Renal cortical epithelial cell (primary cell): ENCODE measurements at regions not wholly inside any gene's neighbourhood (a gene's known extent, or its start where the extent isn't known, plus 50 kb on each side); places are given as distances from the start of the nearest gene placed in this dataset.

Experiments
- DNase-seq: peaks from one replicate; pipeline ENCODE4 v3.0.0-alpha.2; 2011; ENCODE audit warnings: low read depth

DNA sequence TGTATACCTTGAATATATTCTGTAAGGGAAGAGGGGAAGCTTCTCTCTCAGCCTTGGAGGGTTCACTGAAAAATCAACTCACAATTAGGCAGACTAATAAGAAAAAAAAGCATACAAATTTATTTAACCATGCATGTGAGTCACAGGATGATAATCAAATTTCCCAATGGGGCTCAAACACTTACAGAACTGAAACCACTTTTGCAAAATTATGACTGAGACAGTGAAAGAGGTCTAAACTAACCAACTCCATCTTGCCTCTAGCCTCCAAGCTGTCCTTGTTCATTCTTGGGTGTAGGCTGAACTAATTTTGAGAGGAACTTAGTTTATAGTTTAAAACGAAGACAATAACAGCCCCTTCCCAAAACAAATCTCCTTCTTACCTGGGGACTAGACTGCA lies 618.3 kb upstream of the AUTS2 start:
- DNase-seq, result no peak

DNA sequence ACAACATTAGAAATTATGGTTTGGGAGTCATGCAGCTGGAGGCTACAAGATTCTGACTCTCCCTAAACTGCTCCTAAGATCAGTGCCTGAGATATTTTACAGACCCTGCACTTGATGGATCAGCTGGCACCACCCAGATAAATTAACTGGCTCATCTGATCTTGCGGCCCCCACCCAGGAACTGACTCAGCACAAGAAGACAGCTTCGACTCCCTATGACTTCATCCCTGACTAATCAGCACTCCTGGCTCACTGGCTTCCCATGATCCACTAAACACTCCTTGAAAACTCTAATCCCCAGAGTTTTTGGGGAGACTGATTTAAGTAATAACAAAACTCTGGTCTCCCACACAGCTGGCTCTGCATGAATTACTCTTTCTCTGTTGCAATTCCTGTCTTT lies 617.8 kb upstream of the AUTS2 start:
- peak; percentile 6 for DNase-seq

DNA sequence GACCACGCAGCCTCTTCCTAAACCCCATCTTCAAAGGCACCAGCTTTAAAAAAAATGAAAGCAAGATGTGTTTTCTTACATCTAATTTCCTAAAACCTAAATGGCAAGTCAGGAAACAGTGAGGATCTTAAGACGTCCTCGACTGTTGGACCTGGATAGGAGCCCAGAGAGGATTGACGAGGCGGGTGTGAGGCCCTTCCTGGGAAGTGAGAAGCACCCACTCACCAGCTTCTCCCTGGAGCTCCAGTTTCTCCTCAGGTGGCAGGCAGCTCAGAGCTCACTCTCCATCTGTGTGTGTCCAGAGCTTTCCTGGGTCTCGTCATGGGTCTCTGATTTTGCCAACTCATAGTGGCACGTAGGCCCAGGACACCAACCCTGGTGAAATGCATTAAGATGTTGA lies 614.0 kb upstream of the AUTS2 start:
- DNase-seq, result no peak

DNA sequence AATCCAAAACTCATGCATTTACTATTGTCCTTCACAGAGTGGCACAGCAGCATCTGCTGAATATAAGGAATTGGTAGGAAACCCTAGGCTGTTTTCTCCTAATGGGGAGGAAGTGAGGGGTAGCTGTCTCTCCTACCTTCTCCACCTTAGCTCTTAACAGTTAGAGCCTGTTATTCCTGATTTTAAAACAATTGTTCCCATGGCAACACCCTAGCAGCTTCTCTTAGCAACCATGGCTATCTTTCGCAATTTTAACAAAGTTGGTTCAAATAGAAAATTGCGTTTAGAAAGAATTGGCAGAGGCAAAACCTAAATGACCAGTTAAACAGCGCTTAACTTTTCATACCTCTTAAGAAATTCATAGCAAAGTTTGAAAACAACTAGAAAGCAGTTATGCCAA lies 603.4 kb upstream of the AUTS2 start:
- DNase-seq, result no peak

DNA sequence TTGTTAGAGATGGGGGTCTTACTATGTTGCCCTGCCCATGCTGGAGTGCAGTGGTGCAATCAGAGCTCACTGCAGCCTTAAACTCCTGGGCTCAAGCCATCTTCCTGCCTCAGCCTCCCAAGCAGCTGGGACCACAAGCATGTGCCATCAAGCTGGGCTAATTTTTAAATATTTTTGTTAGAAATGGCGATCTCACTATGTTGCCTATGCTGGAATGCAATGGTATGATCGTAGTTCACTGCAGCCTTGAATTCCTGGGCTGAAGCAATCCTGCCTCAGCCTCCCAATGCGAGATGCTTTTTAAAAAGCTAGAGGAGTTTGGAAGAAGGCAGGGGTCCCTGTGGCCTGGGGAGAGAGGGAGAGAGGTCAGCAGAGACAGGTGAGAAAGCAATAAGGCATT lies 600.1 kb upstream of the AUTS2 start:
- no peak for DNase-seq

DNA sequence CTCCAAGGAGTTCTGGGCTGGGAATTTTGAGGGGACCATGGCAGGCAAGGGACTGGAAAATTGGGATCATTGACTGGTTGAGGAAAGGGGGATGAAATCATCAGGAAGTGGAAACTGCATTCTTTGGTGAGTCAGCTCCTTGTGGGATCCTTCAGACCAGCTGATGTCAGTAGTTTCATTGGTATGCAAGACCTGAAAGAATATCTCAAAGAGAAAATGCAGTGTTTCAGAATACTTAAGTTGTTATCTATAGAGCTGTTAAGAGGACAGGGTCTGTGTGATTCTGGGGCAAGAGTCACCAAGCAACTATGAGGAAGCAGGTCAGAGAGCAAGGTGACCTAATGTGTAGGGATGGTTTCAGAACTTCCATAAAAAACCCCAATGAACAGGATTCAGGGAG lies 595.9 kb upstream of the AUTS2 start:
- no peak for DNase-seq

DNA sequence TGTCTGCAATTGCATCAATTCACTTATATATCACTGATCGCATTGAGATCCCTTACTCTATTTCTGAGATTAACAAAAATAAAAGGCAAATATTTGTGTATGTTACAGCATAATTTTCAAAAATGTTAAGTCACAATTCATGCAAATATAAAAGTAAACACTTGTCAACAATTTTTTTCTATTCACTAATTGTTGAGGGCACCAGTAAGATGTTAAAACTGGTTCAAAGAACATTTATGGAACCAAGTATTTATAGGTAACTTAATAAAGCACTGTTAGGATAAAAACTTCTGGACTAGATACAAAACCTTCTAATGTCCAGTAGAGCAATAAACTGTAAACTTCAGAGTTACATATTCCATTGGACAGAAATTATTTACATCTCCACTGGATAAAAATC lies 586.1 kb upstream of the AUTS2 start:
- no peak for DNase-seq

DNA sequence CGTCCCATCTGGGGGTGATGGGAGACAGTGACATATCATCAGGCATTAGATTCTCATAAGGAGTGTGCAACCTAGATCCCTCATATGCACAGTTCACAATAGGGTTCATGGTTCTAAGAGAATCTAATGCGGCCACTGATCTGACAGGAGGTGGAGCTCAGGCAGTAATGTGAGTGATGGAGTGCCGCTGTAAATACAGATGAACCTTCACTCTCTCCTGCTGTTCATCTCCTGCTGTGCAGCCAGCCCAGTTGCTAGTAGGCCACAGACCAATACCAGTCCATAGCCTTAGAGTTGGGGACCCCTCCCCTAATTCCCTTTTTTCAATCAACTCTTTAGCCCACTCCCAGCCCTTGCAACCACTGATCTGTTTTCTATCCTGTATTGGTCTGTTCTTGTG lies 581.1 kb upstream of the AUTS2 start:
- DNase-seq, result no peak

DNA sequence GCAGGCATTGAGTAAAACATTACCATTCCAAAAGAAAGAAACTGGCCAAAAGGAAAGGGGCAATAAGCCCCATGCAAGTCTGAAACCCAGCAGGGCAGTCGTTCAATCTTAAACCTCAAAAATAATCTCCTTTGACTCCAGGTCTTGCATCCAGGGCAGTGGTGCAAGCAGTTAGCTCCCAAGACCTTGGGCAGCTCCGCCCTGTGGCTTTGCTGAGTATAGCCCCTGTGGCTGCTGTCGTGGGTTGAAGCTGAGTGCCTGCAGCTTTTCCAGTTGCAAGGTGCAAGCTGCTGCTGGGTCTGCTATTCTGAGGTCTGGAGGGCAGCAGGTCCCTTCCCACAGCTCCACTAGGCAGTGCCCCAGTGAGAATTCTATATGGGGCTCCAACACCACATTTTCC lies 580.1 kb upstream of the AUTS2 start:
- no peak for DNase-seq

- DNase-seq, result no peak
These were observed 578.8 kb upstream of the AUTS2 start for GRCh38 chr7:69019437-69019836.

DNA sequence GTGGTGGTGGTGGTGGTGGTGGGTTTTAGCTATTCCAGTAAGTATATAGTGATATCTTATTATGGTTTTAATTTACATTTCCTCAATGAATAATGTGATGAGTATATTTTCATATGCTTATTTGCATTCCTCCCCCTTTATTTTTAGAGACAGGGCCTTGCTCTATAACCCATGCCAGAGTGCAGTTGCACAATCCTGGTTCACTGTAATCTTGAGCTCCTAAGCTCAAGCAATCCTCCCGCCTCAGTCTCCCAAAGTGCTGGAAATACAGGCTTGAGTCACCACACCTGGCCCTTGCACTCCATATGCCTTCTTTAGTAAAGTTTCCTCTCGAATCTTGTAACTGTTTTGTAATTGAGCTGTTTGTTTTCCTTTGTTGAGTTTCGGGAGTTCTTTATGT lies 577.7 kb upstream of the AUTS2 start:
- DNase-seq, result no peak

DNA sequence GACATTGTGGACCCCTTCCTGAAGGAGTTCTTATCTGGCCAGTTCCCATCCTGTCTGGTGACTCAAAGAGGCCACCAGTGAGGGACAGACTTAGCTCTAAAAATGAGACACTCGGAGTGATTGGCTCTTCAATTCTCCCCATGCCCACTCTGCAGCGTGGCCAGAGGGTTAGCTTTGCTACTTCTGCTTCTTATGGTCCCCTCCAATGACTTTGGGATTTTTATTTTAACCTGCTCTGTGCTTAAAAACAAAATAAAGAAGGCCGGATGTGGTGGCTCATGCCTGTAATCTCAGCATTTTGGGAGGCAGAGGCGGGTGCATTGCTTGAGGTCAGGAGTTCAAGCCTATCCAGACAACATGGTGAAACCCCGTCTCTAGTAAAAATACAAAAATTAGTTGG lies 573.0 kb upstream of the AUTS2 start:
- no peak for DNase-seq

DNA sequence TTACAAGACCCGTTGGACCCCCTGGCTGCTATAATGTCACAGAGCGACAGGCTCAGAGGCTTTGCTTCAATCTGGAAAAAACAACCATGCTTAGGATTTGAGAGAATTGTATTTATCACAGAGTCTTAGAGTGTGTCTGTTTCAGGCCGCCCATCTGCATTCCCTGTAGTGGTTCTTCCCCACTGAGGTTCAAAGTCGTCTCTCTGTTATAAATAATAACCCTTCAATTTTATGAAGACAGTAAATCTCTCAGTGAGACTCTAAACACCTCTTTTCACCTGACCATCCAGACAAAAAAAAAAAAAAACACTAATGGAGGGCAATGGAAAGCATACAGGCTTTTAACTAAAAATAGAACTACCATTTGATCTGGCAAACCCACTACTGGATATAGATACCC lies 565.4 kb upstream of the AUTS2 start:
- DNase-seq, result no peak

DNA sequence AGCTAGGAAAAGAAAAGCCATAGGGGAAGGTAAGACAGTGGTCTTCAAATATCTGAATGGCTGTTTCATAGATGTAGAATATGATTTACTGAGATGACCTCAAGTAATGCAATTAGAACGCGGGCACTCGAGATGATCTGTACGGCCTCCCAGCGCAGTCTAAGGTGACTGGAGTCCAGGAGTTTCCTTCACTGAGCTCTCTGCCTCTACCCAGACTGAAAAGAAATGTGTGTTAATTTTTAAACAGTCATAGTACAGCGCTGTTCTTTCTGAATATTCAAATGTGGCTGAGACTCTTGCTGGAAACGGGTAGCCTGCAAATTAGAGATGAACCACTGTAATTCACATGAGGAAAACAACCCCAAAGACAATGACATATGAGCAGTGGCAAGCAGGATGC lies 562.4 kb upstream of the AUTS2 start:
- DNase-seq, result no peak

DNA sequence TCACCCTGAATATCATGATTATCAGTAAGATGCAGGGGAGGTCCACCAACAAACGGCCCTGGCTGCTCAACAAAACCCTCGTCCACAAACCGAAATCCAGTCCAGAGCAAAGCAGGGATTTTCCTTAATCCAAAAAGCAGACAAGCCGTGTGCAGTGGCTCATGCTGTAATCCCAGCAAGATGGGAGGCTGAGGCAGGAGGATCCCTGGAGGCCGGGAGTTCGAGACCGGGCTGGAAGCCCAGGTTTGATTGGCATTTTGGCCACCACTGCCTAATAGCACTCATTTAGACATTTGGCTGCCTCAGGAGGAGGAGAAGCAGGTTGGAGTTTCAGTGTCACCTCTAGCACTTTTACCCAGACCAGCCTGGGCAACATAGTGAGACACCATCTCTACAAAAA lies 562.0 kb upstream of the AUTS2 start:
- no peak for DNase-seq

GRCh38 chr7:69038915-69039314 lies 559.4 kb upstream of the AUTS2 start:
- DNase-seq, result no peak

- no peak for DNase-seq
These were observed 556.1 kb upstream of the AUTS2 start for GRCh38 chr7:69042138-69042537.

- DNase-seq, result no peak
These were observed 551.0 kb upstream of the AUTS2 start for GRCh38 chr7:69047151-69047754.

DNA sequence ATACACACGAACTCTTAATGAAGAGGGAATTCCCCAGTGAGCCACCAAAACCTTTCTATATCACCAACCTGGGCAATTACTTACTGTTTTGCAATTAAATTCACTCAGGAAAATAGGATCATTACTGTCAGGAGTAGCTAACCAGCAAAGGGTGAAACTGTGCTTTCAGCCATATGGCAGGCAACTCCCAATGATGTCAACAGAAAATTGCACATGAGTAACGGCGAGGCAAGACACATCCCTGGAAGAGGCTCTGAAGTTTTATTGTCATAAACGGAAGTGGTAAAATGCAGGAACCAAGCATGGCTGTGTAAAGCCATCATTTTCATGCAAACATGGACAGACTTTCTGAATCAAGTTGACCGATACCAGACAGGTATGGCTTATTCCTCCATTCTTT lies 548.9 kb upstream of the AUTS2 start:
- no peak for DNase-seq

- DNase-seq, result no peak
These were observed 545.8 kb upstream of the AUTS2 start for GRCh38 chr7:69052447-69052846.

DNA sequence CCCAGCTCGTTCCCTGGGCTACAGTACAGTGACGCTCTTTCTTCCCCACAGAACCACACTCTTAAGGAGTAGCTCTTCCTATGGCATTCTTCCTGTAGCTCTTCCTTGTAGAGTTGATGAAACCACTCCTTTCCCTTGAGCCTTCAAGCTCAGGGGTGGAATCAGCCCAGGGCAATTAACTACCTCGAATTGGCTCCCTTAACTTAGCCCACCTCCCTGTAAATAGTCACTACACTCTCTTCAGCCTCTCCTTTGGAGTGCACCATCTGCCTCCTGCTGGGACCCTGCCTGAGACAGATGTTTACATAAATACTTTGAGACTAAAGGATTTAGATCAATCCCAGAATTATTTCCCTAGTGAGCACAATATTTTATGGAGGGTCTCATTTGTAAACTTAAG lies 537.8 kb upstream of the AUTS2 start:
- no peak for DNase-seq

GRCh38 chr7:69062020-69062765 lies 536.1 kb upstream of the AUTS2 start:
- DNase-seq, result peak; percentile 2

- DNase-seq, result no peak
These were observed 530.9 kb upstream of the AUTS2 start for GRCh38 chr7:69067397-69067796.

DNA sequence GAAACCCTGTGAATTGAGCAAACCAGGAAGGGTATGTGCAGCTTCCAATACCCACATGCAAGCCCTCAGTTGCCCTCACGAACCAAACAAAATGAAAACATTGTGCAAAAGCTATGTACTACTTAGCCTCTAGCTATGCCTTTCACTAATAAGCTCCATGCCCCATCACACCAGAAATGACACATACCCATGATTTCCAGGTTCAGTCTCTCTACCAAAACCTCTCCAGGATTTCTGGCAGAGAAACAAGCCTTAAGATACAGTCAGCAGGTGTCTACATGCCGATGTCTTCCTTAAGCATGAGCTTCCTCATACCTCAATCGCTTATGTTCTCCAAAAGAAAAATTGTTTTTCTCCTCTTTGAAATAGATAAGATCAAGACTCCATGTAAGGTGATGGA lies 527.8 kb upstream of the AUTS2 start:
- no peak for DNase-seq
